ENCODE measurements at regions not wholly inside any gene's neighbourhood (a gene's known extent, or its start where the extent isn't known, plus 50 kb on each side); places are given as distances from the start of the nearest gene placed in this dataset.
A peak's percentile ranks its signal among the peaks of the same experiment; 100 is the strongest.

DNA sequence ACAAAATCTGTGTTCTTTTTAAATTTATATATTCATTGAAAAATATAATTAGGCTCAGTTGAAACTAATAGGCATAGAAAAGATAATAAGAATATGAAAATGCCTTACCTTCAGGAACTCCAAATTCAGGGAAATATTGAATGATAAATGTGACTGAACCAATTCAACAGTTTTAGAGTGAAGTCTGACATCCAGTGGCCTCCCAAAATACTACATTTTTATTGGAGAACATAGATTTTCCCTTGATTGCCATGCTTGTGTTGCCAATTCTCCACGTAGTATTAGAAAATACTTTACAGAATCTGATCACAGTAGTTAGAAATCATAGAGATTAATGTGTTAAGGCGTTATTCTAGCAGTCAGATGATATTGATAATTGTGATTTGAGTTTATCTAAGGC, 1246.7 kb downstream of the GATA3 start:
- no peak for DNase-seq (ENCODE audit: extremely low read depth, low read depth)

GRCh38 chr10:9301554-9301953, 1247.1 kb downstream of the GATA3 start:
- DNase-seq (ENCODE audit: extremely low read depth, low read depth) = no peak
- no peak for TF ChIP-seq CTCF (IDR thresholded peaks at IDR 0.05; ENCODE audit: low read depth, low read length, missing control alignments)
- H3K4me3 ChIP-seq (replicated peaks; ENCODE audit: low read depth, low read length) = no peak overlapping the region

More for the DNA sequence above, 1246.7 kb downstream of the GATA3 start:
- no peak for TF ChIP-seq CTCF (IDR thresholded peaks at IDR 0.05; ENCODE audit: low read depth, low read length, missing control alignments)
- H3K4me3 ChIP-seq (replicated peaks; ENCODE audit: low read depth, low read length) = no peak overlapping the region

- peak; percentile 29 for DNase-seq (ENCODE audit: extremely low read depth, low read depth)
- H3K4me3 ChIP-seq (replicated peaks; ENCODE audit: low read depth, low read length) = no peak overlapping the region
- no peak for TF ChIP-seq CTCF (IDR thresholded peaks at IDR 0.05; ENCODE audit: low read depth, low read length, missing control alignments)
Measured at GRCh38 chr10:9302140-9302746, 1247.8 kb downstream of the GATA3 start.

DNA sequence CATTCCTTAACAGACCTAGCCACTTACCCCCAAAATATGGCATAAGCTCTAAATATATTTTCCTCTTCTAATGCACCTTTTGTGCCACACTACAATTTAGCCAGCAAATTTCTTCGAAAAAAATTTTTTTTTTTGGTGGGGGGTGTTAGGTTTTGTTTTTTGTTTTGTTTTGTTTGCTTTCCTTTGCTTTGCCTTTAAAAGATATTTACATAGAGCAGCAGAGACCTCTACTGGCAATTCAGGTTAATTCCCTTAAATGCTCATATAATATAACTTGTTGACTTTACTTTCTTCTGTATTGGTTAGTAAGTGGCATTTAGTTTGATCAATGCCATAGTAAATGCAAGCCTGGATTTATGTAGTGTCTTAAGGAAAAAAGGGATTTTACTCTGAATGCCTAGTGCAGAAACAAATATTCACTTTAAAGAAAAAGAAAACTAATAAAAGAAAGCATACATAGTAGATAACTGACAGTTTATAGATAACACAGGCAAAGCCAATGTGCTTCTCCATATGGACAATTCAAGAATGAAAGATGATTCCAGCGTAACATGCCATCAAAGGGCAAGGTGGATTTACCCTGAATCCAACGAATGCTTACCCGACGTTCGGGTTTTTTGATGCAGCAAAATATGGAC, 1250.6 kb downstream of the GATA3 start:
- TF ChIP-seq CTCF (IDR thresholded peaks at IDR 0.05; ENCODE audit: low read depth, low read length, missing control alignments) = peak; percentile 19
- H3K4me3 ChIP-seq (replicated peaks; ENCODE audit: low read depth, low read length) = no peak overlapping the region
- no peak for DNase-seq (ENCODE audit: extremely low read depth, low read depth)

GRCh38 chr10:9311702-9312499, 1257.4 kb downstream of the GATA3 start:
- DNase-seq (ENCODE audit: extremely low read depth, low read depth) = no peak
- TF ChIP-seq CTCF (IDR thresholded peaks at IDR 0.05; ENCODE audit: low read depth, low read length, missing control alignments) = no peak
- H3K4me3 ChIP-seq (replicated peaks; ENCODE audit: low read depth, low read length) = no peak overlapping the region

DNA sequence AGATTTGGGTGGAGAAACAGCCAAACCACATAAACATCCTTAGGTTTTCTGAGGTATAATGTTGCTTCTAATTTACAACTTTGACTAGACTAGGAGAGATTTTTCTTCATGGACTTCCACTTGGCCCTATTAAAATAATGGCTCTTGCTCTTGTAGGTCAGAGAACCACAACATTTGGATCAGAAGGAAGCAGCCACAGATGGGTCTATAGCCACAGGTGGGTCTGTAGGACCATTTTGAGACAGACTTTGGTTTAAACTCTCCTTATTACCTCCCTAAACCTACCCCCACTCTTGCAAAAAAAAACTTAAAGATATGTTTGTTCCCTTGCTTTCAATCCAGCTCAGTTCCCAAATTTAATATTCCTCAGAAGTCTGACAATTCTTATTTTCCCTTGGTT, 1260.8 kb downstream of the GATA3 start:
- no peak overlapping the region for H3K4me3 ChIP-seq (replicated peaks; ENCODE audit: low read depth, low read length)
- DNase-seq (ENCODE audit: extremely low read depth, low read depth) = no peak
- TF ChIP-seq CTCF (IDR thresholded peaks at IDR 0.05; ENCODE audit: low read depth, low read length, missing control alignments) = no peak
